Lower leg skin (tissue), 4 donors: ENCODE measurements at regions not wholly inside any gene's neighbourhood (a gene's known extent, or its start where the extent isn't known, plus 50 kb on each side); places are given as distances from the start of the nearest gene placed in this dataset.

ENCODE experiments used
- DNase-seq, 2 donors: peaks; one replicate each; pipeline ENCODE4 v3.0.0-alpha.2; 2019; ENCODE audit warnings: low spot score in 2 of 2
- H3K4me3 ChIP-seq: fragments of 200-600 bp; sonication (generic); 2 replicates; pipeline ENCODE4 v1.5.1; 2017; ENCODE audit warnings: mild to moderate bottlenecking, low read depth; ENCODE audit not compliant: poor library complexity, severe bottlenecking
- CTCF ChIP-seq, 3 donors: fragments of 450-650 bp; IDR thresholded peaks; one replicate each; pipeline ENCODE4 v1.5.1; 2016; ENCODE audit warnings: antibody characterized with exemption in 3 of 3, mild to moderate bottlenecking in 3 of 3, moderate library complexity in 2 of 3
- POLR2A ChIP-seq, 2 donors: fragments of 450-650 bp; IDR thresholded peaks; one replicate each; pipeline ENCODE4 v1.6.1; 2016 to 2017; ENCODE audit warnings: antibody characterized with exemption in 2 of 2, mild to moderate bottlenecking in 1 of 2, moderate library complexity in 1 of 2
- WGBS, 2 donors: methylation state at CpG; one replicate each; pipeline ENCODE4 v1.1.5; 2018; 5-methylcytosine and 5-hydroxymethylcytosine counted together
- intact Hi-C: fragments of 100-400 bp; cut with DNase I; formaldehyde crosslinking; loops from one replicate; pipeline ENCODE4 v1.15.0; 2023; ENCODE audit warnings: low total_unique reads

- 93 to 95% methylated on average over 6 of the region's 6 CpGs for WGBS, 2 donors
- no peak for TF ChIP-seq CTCF (IDR thresholded peaks at IDR 0.05)
- no peak for TF ChIP-seq POLR2A (IDR thresholded peaks at IDR 0.05)
- intact Hi-C loops = no loop called here
- H3K4me3 ChIP-seq = no peak overlapping the region
- no peak for DNase-seq
These were observed 601.5 kb downstream of the QKI start for GRCh38 chr6:164016056-164016455.

GRCh38 chr6:164015088-164015484 lies 600.6 kb downstream of the QKI start:
- no peak for DNase-seq
- 93 to 96% methylated on average over 4 of the region's 4 CpGs for WGBS, 2 donors
- TF ChIP-seq CTCF (IDR thresholded peaks at IDR 0.05) = no peak
- no peak for TF ChIP-seq POLR2A (IDR thresholded peaks at IDR 0.05)
- intact Hi-C loops = no loop called here
- H3K4me3 ChIP-seq = no peak overlapping the region

GRCh38 chr6:164014346-164015087 lies 600.0 kb downstream of the QKI start:
- DNase-seq = no peak
- intact Hi-C loops = no loop called here
- TF ChIP-seq POLR2A (IDR thresholded peaks at IDR 0.05) (no peak), CTCF (IDR thresholded peaks at IDR 0.05) (no peak)
- no peak overlapping the region for H3K4me3 ChIP-seq
- WGBS, 2 donors = 72 to 74% methylated on average over 11 of the region's 11 CpGs

- H3K4me3 ChIP-seq = no peak overlapping the region
- intact Hi-C loops = no loop called here
- TF ChIP-seq POLR2A (IDR thresholded peaks at IDR 0.05) (no peak), CTCF (IDR thresholded peaks at IDR 0.05) (no peak)
- DNase-seq = no peak
- WGBS, 2 donors = 54 to 57% methylated on average over 5 of the region's 5 CpGs
These were observed 599.1 kb downstream of the QKI start for GRCh38 chr6:164013480-164014208.

GRCh38 chr6:164011321-164011720 lies 596.8 kb downstream of the QKI start:
- 87 to 88% methylated on average over 2 of the region's 2 CpGs for WGBS, 2 donors
- TF ChIP-seq CTCF (IDR thresholded peaks at IDR 0.05) (no peak), POLR2A (IDR thresholded peaks at IDR 0.05) (no peak)

More at GRCh38 chr6:164011321-164011720, 596.8 kb downstream of the QKI start:
- no peak overlapping the region for H3K4me3 ChIP-seq
- intact Hi-C loops = no loop called here
- DNase-seq = no peak
